GM18867 (cell line): ENCODE measurements at regions not wholly inside any gene's neighbourhood (a gene's known extent, or its start where the extent isn't known, plus 50 kb on each side); places are given as distances from the start of the nearest gene placed in this dataset.

Experiments used
- ATAC-seq: cut with Tn5 transposase; IDR thresholded peaks from one replicate; pipeline ENCODE4 v1.9.1; 2021; ENCODE audit warnings: mild to moderate bottlenecking, moderate library complexity; ENCODE audit not compliant: unreplicated experiment

GRCh38 chr3:1798711-1799405, 299.8 kb upstream of the CNTN4 start:
- ATAC-seq = no peak

GRCh38 chr3:1805331-1805730, 293.3 kb upstream of the CNTN4 start:
- ATAC-seq = no peak

- ATAC-seq = no peak
Observed at GRCh38 chr3:1808590-1808989, 290.1 kb upstream of the CNTN4 start.

- no peak for ATAC-seq
Observed at GRCh38 chr3:1823867-1824266, 274.8 kb upstream of the CNTN4 start.

- no peak for ATAC-seq
Observed at GRCh38 chr3:1824359-1824758, 274.3 kb upstream of the CNTN4 start.

- no peak for ATAC-seq
Observed at GRCh38 chr3:1828519-1828918, 270.1 kb upstream of the CNTN4 start.

GRCh38 chr3:1830851-1831250, 267.8 kb upstream of the CNTN4 start:
- no peak for ATAC-seq

- no peak for ATAC-seq
Observed at GRCh38 chr3:1832395-1832794, 266.3 kb upstream of the CNTN4 start.

GRCh38 chr3:1843111-1843510, 255.6 kb upstream of the CNTN4 start:
- no peak for ATAC-seq

GRCh38 chr3:1847571-1847970, 251.1 kb upstream of the CNTN4 start:
- no peak for ATAC-seq

GRCh38 chr3:1848935-1849334, 249.7 kb upstream of the CNTN4 start:
- ATAC-seq = no peak

GRCh38 chr3:1852950-1853349, 245.7 kb upstream of the CNTN4 start:
- ATAC-seq = no peak

GRCh38 chr3:1855841-1856240, 242.8 kb upstream of the CNTN4 start:
- no peak for ATAC-seq

- ATAC-seq = no peak
Observed at GRCh38 chr3:1870738-1871137, 227.9 kb upstream of the CNTN4 start.

GRCh38 chr3:1883534-1883933, 215.1 kb upstream of the CNTN4 start:
- no peak for ATAC-seq

GRCh38 chr3:1892459-1892858, 206.2 kb upstream of the CNTN4 start:
- ATAC-seq = no peak

- ATAC-seq = no peak
Observed at GRCh38 chr3:1902416-1902815, 196.2 kb upstream of the CNTN4 start.

- ATAC-seq = no peak
Observed at GRCh38 chr3:1903111-1903510, 195.6 kb upstream of the CNTN4 start.

- ATAC-seq = no peak
Observed at GRCh38 chr3:1907911-1908310, 190.8 kb upstream of the CNTN4 start.

- no peak for ATAC-seq
Observed at GRCh38 chr3:1908651-1909445, 189.8 kb upstream of the CNTN4 start.

GRCh38 chr3:1910322-1910721, 188.3 kb upstream of the CNTN4 start:
- no peak for ATAC-seq

GRCh38 chr3:1929788-1930414, 168.8 kb upstream of the CNTN4 start:
- no peak for ATAC-seq
